Upper lobe of left lung (tissue), 6 donors: ENCODE measurements at regions not wholly inside any gene's neighbourhood (a gene's known extent, or its start where the extent isn't known, plus 50 kb on each side); places are given as distances from the start of the nearest gene placed in this dataset.
A peak's percentile ranks its signal among the peaks of the same experiment; 100 is the strongest.

Experiments used
- ATAC-seq, 2 donors: fragments of 200-7000 bp; cut with Tn5 transposase; one replicate each; pipeline ENCODE4 v1.9.1; 2022; ENCODE audit warnings: mild to moderate bottlenecking in 2 of 2, moderate library complexity in 2 of 2; ENCODE audit not compliant: low FRiP score in 2 of 2
- DNase-seq, 2 donors: peaks; one replicate each; pipeline ENCODE4 v3.0.0-alpha.2; 2019 to 2020
- H3K27ac ChIP-seq, 4 donors: fragments of 200-600 bp; sonication (generic); one replicate each; pipeline ENCODE4 v1.5.1; 2016 to 2019
- H3K27me3 ChIP-seq, 4 donors: fragments of 200-600 bp; sonication (generic); one replicate each; pipeline ENCODE4 v1.5.1; 2017 to 2019
- H3K36me3 ChIP-seq, 4 donors: fragments of 200-600 bp; sonication (generic); one replicate each; pipeline ENCODE4 v1.5.1; 2016 to 2019
- H3K4me1 ChIP-seq, 4 donors: fragments of 200-600 bp; sonication (generic); one replicate each; pipeline ENCODE4 v1.5.1; 2018 to 2019
- H3K4me3 ChIP-seq, 4 donors: fragments of 200-600 bp; sonication (generic); one replicate each; pipeline ENCODE4 v1.5.1; 2017 to 2019; ENCODE audit warnings: mild to moderate bottlenecking in 2 of 4, moderate library complexity in 1 of 4
- H3K9me3 ChIP-seq, 4 donors: fragments of 200-600 bp; sonication (generic); one replicate each; pipeline ENCODE4 v1.5.1; 2018 to 2019
- EP300 ChIP-seq, 4 donors: sonication (generic); formaldehyde crosslinking; IDR thresholded peaks; one replicate each; pipeline ENCODE4 v1.5.1; 2017; ENCODE audit warnings: antibody characterized with exemption in 4 of 4, control low read depth in 2 of 4
- POLR2A ChIP-seq, 4 donors: fragments of 450-650 bp; IDR thresholded peaks; one replicate each; pipeline ENCODE4 v1.5.1; 2016 to 2017; ENCODE audit warnings: antibody characterized with exemption in 4 of 4, mild to moderate bottlenecking in 2 of 4
- POLR2AphosphoS5 ChIP-seq, 2 donors: sonication (generic); formaldehyde crosslinking; IDR thresholded peaks; one replicate each; pipeline ENCODE4 v1.5.1; 2017; ENCODE audit warnings: antibody characterized with exemption in 2 of 2
- WGBS, 2 donors: methylation state at CpG; one replicate each; pipeline ENCODE4 v1.1.5; 2017 to 2018; 5-methylcytosine and 5-hydroxymethylcytosine counted together
- TF ChIP-seq, protein P1 (sequence below), 6 experiments: fragments of 450-650 bp in 4 of 6; fragments of 200-600 bp in 2 of 6; sonication (generic) in 2 of 6; IDR thresholded peaks; one replicate each; pipeline ENCODE4 v1.5.1; 2016 to 2019; ENCODE audit warnings: antibody characterized with exemption in 6 of 6
- donor health status: DM: no; HTN: no; CAD: no; lungs with moderate emphysema.
- donor health status: DM: no; HTN: yes; CAD: no; lungs with severe emphysema.

- H3K27me3 ChIP-seq = no peaks in the 10 kb centered on the region
- TF ChIP-seq POLR2AphosphoS5 (IDR thresholded peaks at IDR 0.05) (no peak), EP300 (IDR thresholded peaks at IDR 0.05) (no peak), POLR2A (IDR thresholded peaks at IDR 0.05) (no peak)
- TF ChIP-seq, protein P1, sequence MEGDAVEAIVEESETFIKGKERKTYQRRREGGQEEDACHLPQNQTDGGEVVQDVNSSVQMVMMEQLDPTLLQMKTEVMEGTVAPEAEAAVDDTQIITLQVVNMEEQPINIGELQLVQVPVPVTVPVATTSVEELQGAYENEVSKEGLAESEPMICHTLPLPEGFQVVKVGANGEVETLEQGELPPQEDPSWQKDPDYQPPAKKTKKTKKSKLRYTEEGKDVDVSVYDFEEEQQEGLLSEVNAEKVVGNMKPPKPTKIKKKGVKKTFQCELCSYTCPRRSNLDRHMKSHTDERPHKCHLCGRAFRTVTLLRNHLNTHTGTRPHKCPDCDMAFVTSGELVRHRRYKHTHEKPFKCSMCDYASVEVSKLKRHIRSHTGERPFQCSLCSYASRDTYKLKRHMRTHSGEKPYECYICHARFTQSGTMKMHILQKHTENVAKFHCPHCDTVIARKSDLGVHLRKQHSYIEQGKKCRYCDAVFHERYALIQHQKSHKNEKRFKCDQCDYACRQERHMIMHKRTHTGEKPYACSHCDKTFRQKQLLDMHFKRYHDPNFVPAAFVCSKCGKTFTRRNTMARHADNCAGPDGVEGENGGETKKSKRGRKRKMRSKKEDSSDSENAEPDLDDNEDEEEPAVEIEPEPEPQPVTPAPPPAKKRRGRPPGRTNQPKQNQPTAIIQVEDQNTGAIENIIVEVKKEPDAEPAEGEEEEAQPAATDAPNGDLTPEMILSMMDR (IDR thresholded peaks at IDR 0.05) = no peak
- no peak overlapping the region for H3K4me3 ChIP-seq
- WGBS, 2 donors = 82 to 85% methylated on average over 1 of the region's 1 CpG
- no peaks in the 10 kb centered on the region for H3K36me3 ChIP-seq
- ATAC-seq (peak in 1 of 2 donors; percentile 32), DNase-seq (no peak)
- peaks cover 0 to 9% (median 4%) of the 10 kb centered on the region in 4 donors for H3K4me1 ChIP-seq
- H3K27ac ChIP-seq = peak overlapping the region in 1 of 4 donors; percentile 37
- no peaks in the 10 kb centered on the region for H3K9me3 ChIP-seq
Observed at GRCh38 chr6:146878168-146878951, 279.6 kb downstream of the ADGB start.

- ATAC-seq (peak in 1 of 2 donors; percentile 68), DNase-seq (no peak)
- H3K9me3 ChIP-seq = no peaks in the 10 kb centered on the region
- H3K4me3 ChIP-seq = no peak overlapping the region
- 67 to 85% methylated on average over 2 of the region's 2 CpGs for WGBS, 2 donors
- TF ChIP-seq POLR2AphosphoS5 (IDR thresholded peaks at IDR 0.05) (no peak), POLR2A (IDR thresholded peaks at IDR 0.05) (no peak), EP300 (IDR thresholded peaks at IDR 0.05) (no peak)
- TF ChIP-seq, protein P1 (IDR thresholded peaks at IDR 0.05) = no peak
- peaks cover 0 to 9% (median 4%) of the 10 kb centered on the region in 4 donors for H3K4me1 ChIP-seq
- no peaks in the 10 kb centered on the region for H3K36me3 ChIP-seq
- H3K27me3 ChIP-seq = no peaks in the 10 kb centered on the region
- H3K27ac ChIP-seq = peak overlapping the region in 1 of 4 donors; percentile 37
Observed at GRCh38 chr6:146878952-146879340, 280.2 kb downstream of the ADGB start.

DNA sequence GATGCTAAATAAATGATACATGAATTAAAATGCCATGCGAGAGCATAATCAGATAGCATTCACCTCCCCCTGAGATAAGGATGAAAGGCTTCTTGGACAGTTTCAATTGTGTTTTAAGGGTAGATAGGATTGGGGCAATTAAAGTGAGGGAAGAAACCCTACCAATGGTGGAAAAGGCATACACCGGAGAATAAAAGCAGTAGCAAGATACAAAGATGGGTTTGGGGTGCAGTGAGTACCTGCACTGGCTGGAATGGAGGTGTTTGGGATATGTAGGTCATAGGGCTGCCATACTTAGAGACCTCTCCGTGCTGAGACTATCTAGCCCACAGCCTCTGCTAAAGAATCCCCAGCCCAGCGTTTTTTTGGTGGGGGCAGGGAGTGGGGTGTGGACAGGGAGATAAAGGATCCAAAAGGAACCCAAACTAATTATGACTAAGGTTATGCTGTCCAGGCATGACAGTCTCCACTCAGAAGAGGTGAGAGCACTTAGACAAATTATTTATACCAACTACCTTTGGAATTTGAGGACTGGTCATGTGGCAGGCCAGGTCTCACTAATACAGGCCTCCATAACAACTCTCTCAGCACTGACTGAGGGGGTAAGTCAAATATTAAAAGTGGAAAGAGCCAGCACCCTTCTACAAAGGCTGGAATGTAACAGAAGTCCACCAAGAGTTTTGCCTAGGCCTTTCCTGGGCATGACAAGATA lies 280.8 kb downstream of the ADGB start:
- H3K27ac ChIP-seq = no peak overlapping the region
- no peaks in the 10 kb centered on the region for H3K9me3 ChIP-seq
- H3K4me3 ChIP-seq = no peak overlapping the region
- DNase-seq = no peak
- 64 to 70% methylated on average over 4 of the region's 4 CpGs for WGBS, 2 donors
- TF ChIP-seq POLR2AphosphoS5 (IDR thresholded peaks at IDR 0.05) = no peak
- H3K27me3 ChIP-seq = no peaks in the 10 kb centered on the region
- H3K4me1 ChIP-seq = peaks cover 0 to 9% (median 4%) of the 10 kb centered on the region in 4 donors
- H3K36me3 ChIP-seq = no peaks in the 10 kb centered on the region
- ATAC-seq = no peak

- no peaks in the 10 kb centered on the region for H3K9me3 ChIP-seq
- no peak overlapping the region for H3K4me3 ChIP-seq
- no peak for TF ChIP-seq POLR2AphosphoS5 (IDR thresholded peaks at IDR 0.05)
- TF ChIP-seq EP300 (IDR thresholded peaks at IDR 0.05) = no peak
- TF ChIP-seq POLR2A (IDR thresholded peaks at IDR 0.05) = no peak
- TF ChIP-seq, protein P1 (IDR thresholded peaks at IDR 0.05) = no peak
- no peaks in the 10 kb centered on the region for H3K27me3 ChIP-seq
- ATAC-seq (no peak), DNase-seq (no peak)
- WGBS, 2 donors = 73 to 74% methylated on average over 9 of the region's 9 CpGs
- no peaks in the 10 kb centered on the region for H3K36me3 ChIP-seq
- H3K4me1 ChIP-seq = peaks cover 0 to 9% (median 4%) of the 10 kb centered on the region in 4 donors
- no peak overlapping the region for H3K27ac ChIP-seq
Observed at GRCh38 chr6:146881228-146882181, 282.7 kb downstream of the ADGB start.
